ENCODE measurements at regions not wholly inside any gene's neighbourhood (a gene's known extent, or its start where the extent isn't known, plus 50 kb on each side); places are given as distances from the start of the nearest gene placed in this dataset.

DNA sequence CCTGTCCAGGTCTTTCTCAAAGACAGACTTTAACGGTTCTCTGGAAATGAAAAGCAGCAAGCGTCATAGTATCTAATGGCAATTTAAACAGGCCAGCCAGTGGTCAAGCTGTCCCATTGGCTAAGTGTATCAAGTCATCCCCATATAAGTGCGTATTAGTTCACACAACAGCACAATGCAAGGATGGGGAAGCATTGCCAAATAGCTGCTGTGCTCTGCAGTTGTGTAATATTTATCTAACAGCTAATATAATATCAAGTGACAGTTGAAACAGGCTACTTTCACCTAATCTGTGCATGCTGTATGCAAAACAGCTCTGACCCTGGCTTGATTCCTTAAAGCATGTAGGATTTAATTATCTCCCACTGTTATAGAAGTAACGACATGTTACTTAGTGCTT is 134.8 kb upstream of the PPARGC1A start:
- Histone ChIP-seq H3K79me2 (ENCODE audit: control insufficient read depth, insufficient read depth, low read length) (no peaks in the 10 kb centered on the region), H3K9me1 (replicated peaks; ENCODE audit: control insufficient read depth, extremely low read depth, insufficient read depth, low read length) (no peaks in the 10 kb centered on the region), H2AFZ (ENCODE audit: low read depth, low read length) (no peak overlapping the region), H3K9ac (replicated peaks; ENCODE audit: extremely low read depth, insufficient read depth, low read length) (no peak overlapping the region), H3K27ac (ENCODE audit: insufficient read depth, low read depth, low read length) (no peak overlapping the region), H4K20me1 (replicated peaks; ENCODE audit: control insufficient read depth, extremely low read depth, insufficient read depth, low read length) (no peaks in the 10 kb centered on the region), H3K27me3 (ENCODE audit: control insufficient read depth in 2 of 2, insufficient read depth in 2 of 2, low read length in 2 of 2) (no peaks in the 10 kb centered on the region), H3K36me3 (ENCODE audit: control insufficient read depth in 2 of 2, extremely low read depth in 1 of 2, insufficient read depth in 2 of 2, low read length in 2 of 2) (no peaks in the 10 kb centered on the region), H3K9me3 (replicated peaks; ENCODE audit: control insufficient read depth, insufficient read depth, low read length) (peaks cover 3% of the 10 kb centered on the region), H3K4me2 (ENCODE audit: insufficient read depth, low read length) (no peak overlapping the region), H3K4me3 (replicated peaks in 1 of 3; ENCODE audit: insufficient read depth in 1 of 3, low read depth in 1 of 3, low read length in 3 of 3) (no peak overlapping the region), H3K4me1 (ENCODE audit: control insufficient read depth, extremely low read depth, insufficient read depth, low read length) (no peaks in the 10 kb centered on the region)
- no TSS peak for BruUV-seq (replicated peaks)
- intact Hi-C loops (cut with micrococcal nuclease) = no loop called here
- FAIRE-seq = no peak
- POLR2A ChIA-PET = no interaction called here
- no peak for DNase-seq (ENCODE audit: low read depth, low spot score)
- dilution Hi-C loops (cut with MboI; ENCODE audit: extremely low pct_ligation_motif_present, low sequenced_read_pairs) = no loop called here
- CTCF ChIA-PET = no interaction called here
- TF ChIP-seq, protein P1, sequence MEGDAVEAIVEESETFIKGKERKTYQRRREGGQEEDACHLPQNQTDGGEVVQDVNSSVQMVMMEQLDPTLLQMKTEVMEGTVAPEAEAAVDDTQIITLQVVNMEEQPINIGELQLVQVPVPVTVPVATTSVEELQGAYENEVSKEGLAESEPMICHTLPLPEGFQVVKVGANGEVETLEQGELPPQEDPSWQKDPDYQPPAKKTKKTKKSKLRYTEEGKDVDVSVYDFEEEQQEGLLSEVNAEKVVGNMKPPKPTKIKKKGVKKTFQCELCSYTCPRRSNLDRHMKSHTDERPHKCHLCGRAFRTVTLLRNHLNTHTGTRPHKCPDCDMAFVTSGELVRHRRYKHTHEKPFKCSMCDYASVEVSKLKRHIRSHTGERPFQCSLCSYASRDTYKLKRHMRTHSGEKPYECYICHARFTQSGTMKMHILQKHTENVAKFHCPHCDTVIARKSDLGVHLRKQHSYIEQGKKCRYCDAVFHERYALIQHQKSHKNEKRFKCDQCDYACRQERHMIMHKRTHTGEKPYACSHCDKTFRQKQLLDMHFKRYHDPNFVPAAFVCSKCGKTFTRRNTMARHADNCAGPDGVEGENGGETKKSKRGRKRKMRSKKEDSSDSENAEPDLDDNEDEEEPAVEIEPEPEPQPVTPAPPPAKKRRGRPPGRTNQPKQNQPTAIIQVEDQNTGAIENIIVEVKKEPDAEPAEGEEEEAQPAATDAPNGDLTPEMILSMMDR (IDR thresholded peaks at IDR 0.05; ENCODE audit: extremely low read depth in 1 of 2, insufficient read depth in 1 of 2, low read depth in 1 of 2, low read length in 2 of 2) = no peak
- no peak for TF ChIP-seq EZH2 (IDR thresholded peaks at IDR 0.05; ENCODE audit: borderline replicate concordance, low read depth, low read length, severe bottlenecking)
- no peak for TF ChIP-seq JUN (IDR thresholded peaks at IDR 0.05; ENCODE audit: borderline replicate concordance, insufficient read depth, insufficient read length, low read depth)

DNA sequence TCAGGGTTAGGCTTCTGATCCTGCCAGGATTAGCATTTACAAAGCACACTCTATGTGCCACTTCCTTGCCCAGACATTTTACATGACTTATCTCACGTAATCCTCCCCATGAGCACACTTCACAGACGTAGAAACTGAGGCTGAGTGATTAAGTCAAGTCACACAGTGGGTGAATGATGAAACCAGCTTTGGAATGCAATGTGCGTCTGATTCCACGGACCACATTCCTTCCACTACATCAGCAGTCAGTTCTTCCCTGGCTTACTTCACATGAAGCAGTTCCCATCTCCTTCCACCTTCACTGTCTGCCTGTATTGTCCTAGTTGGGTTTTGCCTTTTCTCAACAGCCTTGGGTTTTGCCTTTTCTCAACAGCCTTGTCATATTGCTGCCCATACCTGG is 134.3 kb upstream of the PPARGC1A start:
- Histone ChIP-seq H3K4me1 (ENCODE audit: control insufficient read depth, extremely low read depth, insufficient read depth, low read length) (no peaks in the 10 kb centered on the region), H3K36me3 (ENCODE audit: control insufficient read depth in 2 of 2, extremely low read depth in 1 of 2, insufficient read depth in 2 of 2, low read length in 2 of 2) (no peaks in the 10 kb centered on the region), H3K4me3 (replicated peaks in 1 of 3; ENCODE audit: insufficient read depth in 1 of 3, low read depth in 1 of 3, low read length in 3 of 3) (no peak overlapping the region), H3K79me2 (ENCODE audit: control insufficient read depth, insufficient read depth, low read length) (no peaks in the 10 kb centered on the region), H2AFZ (ENCODE audit: low read depth, low read length) (no peak overlapping the region), H3K9me3 (replicated peaks; ENCODE audit: control insufficient read depth, insufficient read depth, low read length) (peaks cover 3% of the 10 kb centered on the region), H3K4me2 (ENCODE audit: insufficient read depth, low read length) (no peak overlapping the region), H3K27me3 (ENCODE audit: control insufficient read depth in 2 of 2, insufficient read depth in 2 of 2, low read length in 2 of 2) (no peaks in the 10 kb centered on the region), H3K9ac (replicated peaks; ENCODE audit: extremely low read depth, insufficient read depth, low read length) (no peak overlapping the region), H3K27ac (ENCODE audit: insufficient read depth, low read depth, low read length) (no peak overlapping the region), H4K20me1 (replicated peaks; ENCODE audit: control insufficient read depth, extremely low read depth, insufficient read depth, low read length) (no peaks in the 10 kb centered on the region), H3K9me1 (replicated peaks; ENCODE audit: control insufficient read depth, extremely low read depth, insufficient read depth, low read length) (no peaks in the 10 kb centered on the region)
- TF ChIP-seq GATA2 (IDR thresholded peaks at IDR 0.05; ENCODE audit: insufficient read depth, insufficient read length, low read depth, low read length) = no peak
- TF ChIP-seq EZH2 (IDR thresholded peaks at IDR 0.05; ENCODE audit: borderline replicate concordance, low read depth, low read length, severe bottlenecking) = no peak
- TF ChIP-seq, protein P1 (IDR thresholded peaks at IDR 0.05; ENCODE audit: extremely low read depth in 1 of 2, insufficient read depth in 1 of 2, low read depth in 1 of 2, low read length in 2 of 2) = no peak
- dilution Hi-C loops (cut with MboI; ENCODE audit: extremely low pct_ligation_motif_present, low sequenced_read_pairs) (no loop called here), intact Hi-C loops (cut with micrococcal nuclease) (no loop called here)
- no TSS peak for BruUV-seq (replicated peaks)
- no peak for DNase-seq (ENCODE audit: low read depth, low spot score)
- ChIA-PET POLR2A (no interaction called here), CTCF (no interaction called here)
- no peak for FAIRE-seq

Data from endothelial cell of umbilical vein (primary cell).